GM19324 (cell line): ENCODE measurements at regions not wholly inside any gene's neighbourhood (a gene's known extent, or its start where the extent isn't known, plus 50 kb on each side); places are given as distances from the start of the nearest gene placed in this dataset.

Experiments used
- ATAC-seq: cut with Tn5 transposase; IDR thresholded peaks from one replicate; pipeline ENCODE4 v1.9.1; 2021; ENCODE audit warnings: mild to moderate bottlenecking, moderate library complexity; ENCODE audit not compliant: unreplicated experiment, low FRiP score

GRCh38 chr4:163621821-163622220, 127.3 kb downstream of the TMA16 start:
- ATAC-seq = no peak

GRCh38 chr4:163622379-163623035, 128.0 kb downstream of the TMA16 start:
- ATAC-seq = no peak

GRCh38 chr4:163623787-163624186, 129.3 kb downstream of the TMA16 start:
- ATAC-seq = no peak

- ATAC-seq = no peak
Observed at GRCh38 chr4:163624727-163625126, 130.2 kb downstream of the TMA16 start.

DNA sequence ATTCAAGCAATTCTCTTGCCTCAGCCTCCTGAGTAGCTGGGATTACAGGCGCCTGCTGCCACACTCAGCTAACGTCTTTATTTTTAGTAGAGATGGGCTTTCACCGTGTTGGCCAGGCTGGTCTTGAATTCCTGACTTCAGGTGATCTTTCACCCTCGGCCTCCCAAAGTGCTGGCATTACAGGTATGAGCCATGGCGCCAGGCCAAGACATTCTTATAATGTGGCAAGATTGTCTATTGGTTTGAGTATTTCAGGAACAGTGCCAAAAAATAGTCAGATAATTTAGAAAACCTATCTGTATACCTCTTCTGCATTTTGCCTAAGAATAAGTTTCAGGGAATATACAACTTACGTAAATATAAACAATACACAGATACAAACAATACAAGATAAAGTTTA, 136.8 kb downstream of the TMA16 start:
- ATAC-seq = no peak

GRCh38 chr4:163638909-163639308, 144.4 kb downstream of the TMA16 start:
- ATAC-seq = no peak

DNA sequence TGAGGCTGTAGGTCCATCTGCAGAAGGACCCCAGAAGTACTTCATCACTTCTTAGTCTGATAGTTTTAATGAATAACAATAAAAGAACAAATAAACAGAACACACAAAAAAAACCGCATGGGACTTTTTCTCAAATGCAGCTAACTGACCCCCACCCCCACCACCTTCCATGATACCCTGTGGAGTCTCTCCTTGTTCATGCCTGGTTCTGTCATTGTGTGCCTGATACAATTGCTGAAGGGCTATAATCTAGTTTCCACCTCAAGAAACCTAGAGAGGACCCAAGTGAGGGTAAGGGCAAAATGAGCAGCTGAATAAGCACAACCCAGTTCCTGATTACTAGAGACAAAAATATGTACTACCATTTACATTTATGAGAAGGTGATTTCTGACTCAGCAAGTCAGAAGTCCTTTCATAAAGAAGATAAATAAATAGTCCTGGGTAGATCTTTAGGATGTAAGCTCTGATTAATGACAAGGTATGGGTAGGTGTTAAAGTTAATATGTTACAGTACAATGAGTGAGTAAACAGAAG, 155.1 kb downstream of the TMA16 start:
- ATAC-seq = no peak

- no peak for ATAC-seq
Observed at GRCh38 chr4:163651761-163652160, 157.3 kb downstream of the TMA16 start.

GRCh38 chr4:163654621-163655020, 160.1 kb downstream of the TMA16 start:
- no peak for ATAC-seq

- ATAC-seq = no peak
Observed at GRCh38 chr4:163660636-163661035, 166.1 kb downstream of the TMA16 start.

DNA sequence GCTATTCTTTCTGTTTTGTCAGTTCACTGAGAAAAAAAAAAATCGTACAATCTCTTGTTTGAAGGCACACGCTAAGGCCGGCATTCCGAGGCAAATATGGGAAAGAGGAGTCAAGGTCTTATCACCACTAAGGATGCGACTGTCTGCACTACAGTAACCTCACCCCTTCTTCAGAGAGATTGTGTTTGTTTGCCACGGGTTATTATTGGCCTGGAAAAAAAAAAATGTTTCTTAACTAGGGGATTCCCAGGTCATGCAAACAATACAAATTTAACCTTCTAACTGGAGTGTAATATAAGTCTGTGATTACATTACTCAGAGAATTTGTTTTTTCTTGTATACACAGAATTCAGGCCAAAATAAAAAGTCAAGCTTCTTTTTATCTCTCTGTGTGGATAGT, 168.3 kb downstream of the TMA16 start:
- ATAC-seq = peak; percentile 35

DNA sequence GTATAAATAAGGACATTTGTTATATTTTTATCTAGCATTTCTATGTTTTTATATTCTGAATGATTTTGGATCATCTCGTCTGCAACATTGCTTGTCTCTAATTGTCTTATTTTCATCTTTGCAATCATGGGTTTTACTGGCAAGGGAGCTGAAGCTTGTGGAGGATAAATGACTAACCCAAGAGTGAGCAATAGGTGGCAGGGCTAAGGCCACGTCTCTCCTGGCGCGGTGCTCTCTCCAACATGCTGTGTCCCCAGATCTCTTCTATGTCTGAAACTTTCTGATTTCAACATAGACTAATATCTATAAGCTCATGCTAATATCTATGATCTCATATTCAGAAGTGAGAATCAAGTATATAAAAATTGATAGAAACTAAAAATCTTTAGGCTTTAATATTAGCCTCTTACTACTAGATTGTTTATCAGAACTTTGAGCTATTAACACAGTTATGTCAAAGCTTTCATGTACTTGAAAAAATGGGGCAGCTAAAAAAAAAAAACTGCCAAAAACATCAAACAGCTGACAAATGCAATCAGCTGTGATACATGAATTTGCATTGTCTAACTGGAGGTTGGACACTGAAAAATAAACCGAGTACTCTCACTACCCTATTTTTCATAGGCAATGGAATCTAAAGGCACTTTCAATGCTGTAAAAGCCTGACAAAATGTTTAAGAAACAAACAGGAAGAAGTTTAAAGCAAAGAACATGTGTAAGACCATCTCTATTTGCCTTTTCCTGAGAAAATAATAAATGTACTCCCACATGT, 169.2 kb downstream of the TMA16 start:
- ATAC-seq = peak; percentile 88

DNA sequence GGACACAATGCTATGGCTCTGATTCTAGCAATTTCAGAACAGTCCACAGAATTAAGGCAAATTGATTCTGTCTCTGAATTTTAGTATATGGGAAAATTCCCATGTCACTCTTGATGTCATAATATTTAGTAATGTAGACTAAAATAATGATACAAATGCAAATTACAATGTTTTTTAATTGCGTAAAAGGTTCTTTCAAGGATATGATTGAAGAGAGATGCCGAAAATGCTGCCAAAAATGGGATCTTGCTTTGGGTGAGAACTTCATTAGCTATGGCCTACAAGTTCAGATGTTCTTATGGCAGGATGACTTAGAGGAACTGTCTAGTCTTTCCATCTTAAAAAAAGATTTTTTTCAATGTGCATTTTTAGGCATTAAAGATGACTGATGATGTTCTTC, 170.6 kb downstream of the TMA16 start:
- ATAC-seq = no peak

DNA sequence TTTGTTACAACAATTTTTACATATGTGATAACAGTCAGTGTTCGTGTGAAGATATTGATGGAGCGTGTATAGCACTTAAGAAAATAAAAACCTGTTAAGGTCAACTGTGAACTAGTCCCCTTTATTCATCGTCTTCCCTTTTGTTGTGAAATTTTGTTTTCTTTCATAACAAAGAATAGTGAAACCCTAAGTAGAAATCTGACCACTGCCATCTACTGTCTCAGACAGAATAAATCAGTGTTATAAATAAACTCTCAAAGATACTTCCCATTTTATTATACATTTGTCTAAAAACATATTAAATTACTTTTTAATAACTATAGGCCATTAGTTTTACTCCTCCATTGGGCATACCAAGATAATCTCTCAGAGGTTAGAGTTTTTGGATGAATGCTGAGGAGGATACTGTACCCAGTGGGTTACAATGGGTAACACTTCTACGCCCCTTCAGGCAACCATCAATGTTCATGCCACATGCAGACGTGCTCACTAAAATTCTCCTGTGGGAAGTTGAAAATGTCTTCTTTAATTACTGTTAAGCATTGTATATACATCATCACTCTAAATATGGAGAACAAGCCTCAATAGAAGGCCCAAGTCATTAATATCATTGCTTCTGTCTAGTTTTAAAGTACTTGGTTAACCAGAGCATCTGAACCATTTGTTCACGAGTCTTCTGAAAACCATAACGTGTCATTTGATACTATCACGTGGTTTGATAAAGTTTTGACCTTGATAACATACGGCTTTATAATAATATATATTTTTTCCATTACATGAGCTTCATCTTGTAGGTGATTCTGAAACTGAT, 171.2 kb downstream of the TMA16 start:
- no peak for ATAC-seq

DNA sequence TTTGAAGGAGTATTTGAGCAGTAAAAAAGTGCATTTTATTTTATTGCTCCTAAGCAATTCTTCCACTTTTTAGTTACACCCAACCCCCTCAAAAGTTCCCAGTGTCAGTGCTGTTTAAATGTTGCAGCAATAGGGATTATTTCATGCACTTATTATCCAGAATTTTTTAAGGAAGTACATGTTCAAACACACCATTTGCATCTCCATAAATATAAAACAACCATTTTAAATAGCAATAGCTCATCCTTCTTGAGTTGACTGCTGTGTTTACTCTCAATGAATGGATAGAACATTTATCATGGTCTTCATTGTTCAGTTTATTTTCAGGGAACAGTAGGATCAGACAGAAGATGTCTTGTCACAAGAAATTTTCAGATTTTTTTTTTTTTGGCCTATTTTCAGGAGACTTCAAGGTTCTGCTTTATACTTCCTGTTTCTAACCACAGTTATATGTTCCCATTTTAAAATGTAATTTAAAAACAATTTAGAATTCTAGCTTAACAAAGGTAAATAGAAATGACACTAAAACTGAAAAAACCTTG, 171.9 kb downstream of the TMA16 start:
- no peak for ATAC-seq

DNA sequence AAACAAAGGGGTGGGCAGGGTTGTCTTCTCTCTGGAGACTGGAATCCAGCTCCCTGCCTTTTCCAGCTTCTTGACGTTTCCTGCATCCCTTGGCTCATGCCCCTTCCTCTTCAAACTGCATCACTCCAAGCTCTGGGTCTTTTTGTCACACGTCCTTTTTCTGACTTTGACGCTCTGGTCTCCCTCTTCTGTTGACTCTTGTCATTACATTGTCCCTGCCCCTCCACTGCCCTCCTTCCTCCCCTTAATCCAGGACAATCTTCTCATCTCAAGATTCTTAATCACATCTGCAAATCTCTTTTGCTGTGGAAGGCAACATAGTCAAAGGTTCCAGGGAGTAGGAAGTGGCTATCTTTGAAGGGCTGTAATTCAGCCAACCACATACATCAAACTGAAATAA, 178.3 kb downstream of the TMA16 start:
- ATAC-seq = no peak

GRCh38 chr4:163673848-163674697, 179.6 kb downstream of the TMA16 start:
- ATAC-seq = no peak

DNA sequence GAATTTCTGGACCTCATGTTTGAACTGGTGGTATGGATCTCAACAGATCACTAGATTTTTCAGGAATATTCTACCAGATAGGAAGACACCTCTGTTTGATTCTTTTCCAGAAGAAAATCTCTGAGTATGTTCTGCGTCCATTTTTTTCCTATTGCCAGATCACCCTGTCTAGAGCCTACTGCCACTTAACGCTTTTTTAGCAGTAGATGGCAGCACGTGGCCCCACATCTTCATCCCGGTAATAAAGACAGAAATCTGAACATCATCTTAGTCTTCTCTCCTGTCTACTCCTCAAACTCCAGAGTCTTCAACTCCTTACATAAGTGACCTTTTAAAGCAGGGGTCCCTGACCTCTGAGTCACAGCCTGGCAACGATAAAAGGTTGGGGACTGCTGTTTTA, 184.7 kb downstream of the TMA16 start:
- ATAC-seq = no peak

GRCh38 chr4:163680386-163681098, 186.1 kb downstream of the TMA16 start:
- no peak for ATAC-seq
